Breast epithelium (tissue), 3 donors: ENCODE measurements at regions not wholly inside any gene's neighbourhood (a gene's known extent, or its start where the extent isn't known, plus 50 kb on each side); places are given as distances from the start of the nearest gene placed in this dataset.

Experiments used
- POLR2A ChIP-seq: fragments of 450-650 bp; IDR thresholded peaks from one replicate; pipeline ENCODE4 v1.6.1; 2016; ENCODE audit warnings: antibody characterized with exemption, mild to moderate bottlenecking, moderate library complexity
- TF ChIP-seq, protein P1 (sequence below), 3 donors: fragments of 450-650 bp; IDR thresholded peaks; one replicate each; pipeline ENCODE4 v1.5.1; 2016 to 2017; ENCODE audit warnings: antibody characterized with exemption in 3 of 3, mild to moderate bottlenecking in 3 of 3, moderate library complexity in 3 of 3

DNA sequence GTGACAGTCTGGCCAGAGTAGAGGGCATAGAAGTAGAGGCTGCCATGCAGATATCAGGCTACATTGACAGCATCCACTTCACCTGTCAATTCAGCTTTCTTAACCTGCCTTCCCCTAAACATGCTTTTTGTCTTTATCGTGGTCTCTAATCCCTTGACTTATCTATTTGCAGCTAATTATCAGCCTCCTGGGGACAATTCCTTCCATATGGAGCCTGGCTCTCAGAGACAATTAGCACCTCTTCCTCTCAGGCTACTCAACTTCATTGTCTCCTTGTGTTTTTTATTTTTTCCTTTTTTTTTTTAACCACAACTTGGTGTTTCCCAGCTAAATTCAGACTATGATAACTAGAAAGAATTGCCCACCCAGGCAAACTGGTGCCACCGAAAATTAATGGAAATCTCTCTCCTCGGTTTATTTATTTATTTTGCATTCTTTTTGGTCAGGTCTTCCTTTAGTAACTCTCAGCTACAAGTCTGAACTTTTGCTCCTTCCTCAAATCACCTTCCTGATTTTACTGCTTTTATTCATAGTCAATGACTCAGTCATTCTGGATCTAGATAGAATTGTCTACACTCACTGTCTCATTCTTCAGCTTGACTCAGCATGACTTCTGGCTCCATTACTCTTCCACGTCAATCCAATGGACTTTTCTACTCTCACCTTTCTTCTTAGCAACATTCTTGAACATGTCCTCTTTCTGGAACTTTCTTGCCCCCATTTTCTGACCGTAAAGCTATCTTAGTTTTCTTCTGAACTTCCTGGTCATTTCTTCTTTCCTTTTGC, 63.0 kb upstream of the BASP1 start:
- TF ChIP-seq, protein P1, sequence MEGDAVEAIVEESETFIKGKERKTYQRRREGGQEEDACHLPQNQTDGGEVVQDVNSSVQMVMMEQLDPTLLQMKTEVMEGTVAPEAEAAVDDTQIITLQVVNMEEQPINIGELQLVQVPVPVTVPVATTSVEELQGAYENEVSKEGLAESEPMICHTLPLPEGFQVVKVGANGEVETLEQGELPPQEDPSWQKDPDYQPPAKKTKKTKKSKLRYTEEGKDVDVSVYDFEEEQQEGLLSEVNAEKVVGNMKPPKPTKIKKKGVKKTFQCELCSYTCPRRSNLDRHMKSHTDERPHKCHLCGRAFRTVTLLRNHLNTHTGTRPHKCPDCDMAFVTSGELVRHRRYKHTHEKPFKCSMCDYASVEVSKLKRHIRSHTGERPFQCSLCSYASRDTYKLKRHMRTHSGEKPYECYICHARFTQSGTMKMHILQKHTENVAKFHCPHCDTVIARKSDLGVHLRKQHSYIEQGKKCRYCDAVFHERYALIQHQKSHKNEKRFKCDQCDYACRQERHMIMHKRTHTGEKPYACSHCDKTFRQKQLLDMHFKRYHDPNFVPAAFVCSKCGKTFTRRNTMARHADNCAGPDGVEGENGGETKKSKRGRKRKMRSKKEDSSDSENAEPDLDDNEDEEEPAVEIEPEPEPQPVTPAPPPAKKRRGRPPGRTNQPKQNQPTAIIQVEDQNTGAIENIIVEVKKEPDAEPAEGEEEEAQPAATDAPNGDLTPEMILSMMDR (IDR thresholded peaks at IDR 0.05), result no peak
- TF ChIP-seq POLR2A, result no peak
